ENCODE measurements at regions not wholly inside any gene's neighbourhood (a gene's known extent, or its start where the extent isn't known, plus 50 kb on each side); places are given as distances from the start of the nearest gene placed in this dataset.

GRCh38 chr4:112859456-112860184 lies 189.8 kb upstream of the ANK2 start:
- no peak for TF ChIP-seq CTCF (IDR thresholded peaks at IDR 0.05)
- no peak for TF ChIP-seq EP300 (IDR thresholded peaks at IDR 0.05)
- TF ChIP-seq POLR2A (IDR thresholded peaks at IDR 0.05): no peak
